Suppressor macrophage treated with lipopolysaccharide for 1 hour (primary cell): ENCODE measurements at regions not wholly inside any gene's neighbourhood (a gene's known extent, or its start where the extent isn't known, plus 50 kb on each side); places are given as distances from the start of the nearest gene placed in this dataset.
A peak's percentile ranks its signal among the peaks of the same experiment; 100 is the strongest.
"Not testable (repeated sequence)": the region's sequence is repeated elsewhere in the genome, so short reads cannot be mapped to it uniquely, and the experiment has no call there.

Experiments used
- DNase-seq, 3 donors: peaks; one replicate each; pipeline ENCODE4 v3.0.0-alpha.2; 2020 to 2022

GRCh38 chr10:111267673-111268072, 190.8 kb downstream of the ADRA2A start:
- no peak for DNase-seq

GRCh38 chr10:111273235-111273634, 196.4 kb downstream of the ADRA2A start:
- DNase-seq, result no peak

- no peak for DNase-seq
Measured at GRCh38 chr10:111273635-111274034, 196.8 kb downstream of the ADRA2A start.

- no peak for DNase-seq
Measured at GRCh38 chr10:111275091-111275490, 198.3 kb downstream of the ADRA2A start.

- no peak for DNase-seq
Measured at GRCh38 chr10:111277661-111278060, 200.8 kb downstream of the ADRA2A start.

GRCh38 chr10:111278266-111278665, 201.4 kb downstream of the ADRA2A start:
- no peak for DNase-seq

- DNase-seq, result no peak
Measured at GRCh38 chr10:111281516-111281915, 204.7 kb downstream of the ADRA2A start.

GRCh38 chr10:111289461-111289860, 212.6 kb downstream of the ADRA2A start:
- no peak for DNase-seq

GRCh38 chr10:111290649-111291048, 213.8 kb downstream of the ADRA2A start:
- DNase-seq, result no peak

- peak in 1 of 3 donors; percentile 1 for DNase-seq
Measured at GRCh38 chr10:111295788-111296187, 219.0 kb downstream of the ADRA2A start.

GRCh38 chr10:111297351-111297848, 220.6 kb downstream of the ADRA2A start:
- no peak for DNase-seq

GRCh38 chr10:111298031-111298430, 221.2 kb downstream of the ADRA2A start:
- no peak for DNase-seq

GRCh38 chr10:111299037-111299436, 222.2 kb downstream of the ADRA2A start:
- no peak for DNase-seq

- no peak for DNase-seq
Measured at GRCh38 chr10:111303887-111304286, 227.1 kb downstream of the ADRA2A start.

GRCh38 chr10:111316722-111317212, 239.9 kb downstream of the ADRA2A start:
- DNase-seq, result no peak

GRCh38 chr10:111319866-111320265, 243.0 kb downstream of the ADRA2A start:
- DNase-seq, result no peak

GRCh38 chr10:111323389-111323966, 246.6 kb downstream of the ADRA2A start:
- no peak for DNase-seq

- not testable (repeated sequence) for DNase-seq
Measured at GRCh38 chr10:111332174-111332573, 255.3 kb downstream of the ADRA2A start.

GRCh38 chr10:111335826-111336225, 259.0 kb downstream of the ADRA2A start:
- no peak for DNase-seq

- no peak for DNase-seq
Measured at GRCh38 chr10:111338035-111338434, 261.2 kb downstream of the ADRA2A start.

GRCh38 chr10:111338805-111339204, 262.0 kb downstream of the ADRA2A start:
- DNase-seq, result no peak

GRCh38 chr10:111344804-111345203, 268.0 kb downstream of the ADRA2A start:
- no peak for DNase-seq

GRCh38 chr10:111347386-111348013, 270.7 kb downstream of the ADRA2A start:
- no peak for DNase-seq

- no peak for DNase-seq
Measured at GRCh38 chr10:111348076-111348475, 271.2 kb downstream of the ADRA2A start.

GRCh38 chr10:111354859-111355258, 278.0 kb downstream of the ADRA2A start:
- no peak for DNase-seq
